PC-3 (cell line): ENCODE measurements at regions not wholly inside any gene's neighbourhood (a gene's known extent, or its start where the extent isn't known, plus 50 kb on each side); places are given as distances from the start of the nearest gene placed in this dataset.

Source experiments
- EZH2 ChIP-seq: fragments of 300-600 bp; sonication (generic); IDR thresholded peaks from one replicate; pipeline ENCODE4 v1.6.1; 2017; ENCODE audit warnings: antibody characterized with exemption, mild to moderate bottlenecking, low read length; ENCODE audit not compliant: unreplicated experiment
- EZH2phosphoT487 ChIP-seq: fragments of 300-600 bp; sonication (generic); IDR thresholded peaks from 2 replicates; pipeline ENCODE4 v1.6.1; 2018; ENCODE audit warnings: mild to moderate bottlenecking, antibody characterized with exemption, low read length, borderline replicate concordance
- TF ChIP-seq, protein P1 (sequence below): fragments of 300-600 bp; sonication (generic); conservative IDR thresholded peaks from 2 replicates; pipeline ENCODE4 v1.5.1; 2017; ENCODE audit warnings: antibody characterized with exemption, low read depth, mild to moderate bottlenecking, low read length

DNA sequence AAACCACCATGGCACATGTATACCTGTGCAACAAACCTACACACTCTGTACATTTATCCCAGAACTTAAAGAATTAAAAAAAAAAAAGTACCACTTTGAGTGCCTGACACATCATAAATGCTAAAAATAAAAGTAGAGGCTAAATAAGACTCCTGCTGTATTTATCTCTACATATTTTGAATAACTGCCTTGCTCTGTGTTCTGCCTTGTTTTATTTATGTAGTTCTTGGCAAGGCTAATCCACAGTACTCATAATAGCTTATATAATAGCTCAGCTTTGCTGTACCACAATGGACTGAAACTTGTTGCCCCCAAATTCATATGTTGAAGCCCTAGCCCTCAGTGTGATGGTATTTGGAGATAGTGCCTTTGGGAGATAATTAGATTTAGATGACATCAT lies 95.4 kb upstream of the ADAMTS9 start:
- TF ChIP-seq, protein P1, sequence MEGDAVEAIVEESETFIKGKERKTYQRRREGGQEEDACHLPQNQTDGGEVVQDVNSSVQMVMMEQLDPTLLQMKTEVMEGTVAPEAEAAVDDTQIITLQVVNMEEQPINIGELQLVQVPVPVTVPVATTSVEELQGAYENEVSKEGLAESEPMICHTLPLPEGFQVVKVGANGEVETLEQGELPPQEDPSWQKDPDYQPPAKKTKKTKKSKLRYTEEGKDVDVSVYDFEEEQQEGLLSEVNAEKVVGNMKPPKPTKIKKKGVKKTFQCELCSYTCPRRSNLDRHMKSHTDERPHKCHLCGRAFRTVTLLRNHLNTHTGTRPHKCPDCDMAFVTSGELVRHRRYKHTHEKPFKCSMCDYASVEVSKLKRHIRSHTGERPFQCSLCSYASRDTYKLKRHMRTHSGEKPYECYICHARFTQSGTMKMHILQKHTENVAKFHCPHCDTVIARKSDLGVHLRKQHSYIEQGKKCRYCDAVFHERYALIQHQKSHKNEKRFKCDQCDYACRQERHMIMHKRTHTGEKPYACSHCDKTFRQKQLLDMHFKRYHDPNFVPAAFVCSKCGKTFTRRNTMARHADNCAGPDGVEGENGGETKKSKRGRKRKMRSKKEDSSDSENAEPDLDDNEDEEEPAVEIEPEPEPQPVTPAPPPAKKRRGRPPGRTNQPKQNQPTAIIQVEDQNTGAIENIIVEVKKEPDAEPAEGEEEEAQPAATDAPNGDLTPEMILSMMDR: no peak
- no peak for TF ChIP-seq EZH2phosphoT487
- TF ChIP-seq EZH2: no peak
